Stimulated activated CD4-positive, alpha-beta T cell treated with anti-CD3 and anti-CD28 coated beads, Interleukin-15, amount 100 ng/mL, for 48 hours (primary cell): ENCODE measurements at regions not wholly inside any gene's neighbourhood (a gene's known extent, or its start where the extent isn't known, plus 50 kb on each side); places are given as distances from the start of the nearest gene placed in this dataset.

Experiments used
- DNase-seq, 2 donors: peaks; one replicate each; pipeline ENCODE4 v3.0.0-alpha.2; 2020; ENCODE audit warnings: low read depth in 2 of 2

DNA sequence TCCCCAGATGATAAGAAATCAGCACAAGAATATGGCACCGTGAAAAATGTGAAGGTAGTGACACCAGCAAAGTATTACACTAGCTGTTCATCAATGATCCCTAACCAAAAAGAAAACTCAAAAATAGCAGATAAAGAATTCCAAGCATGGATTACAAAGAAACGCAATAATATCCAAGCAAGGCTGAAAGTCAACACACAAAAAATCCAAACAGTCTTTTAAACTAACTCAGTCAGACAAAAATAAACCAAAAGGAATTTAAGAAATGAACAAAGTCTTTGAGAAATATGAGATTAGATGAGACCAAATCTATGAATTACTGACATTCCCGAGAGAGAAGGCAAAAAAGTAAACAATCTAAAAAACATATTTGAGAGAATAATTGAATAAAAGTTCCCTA lies 976.1 kb upstream of the MAP3K7 start:
- no peak for DNase-seq

DNA sequence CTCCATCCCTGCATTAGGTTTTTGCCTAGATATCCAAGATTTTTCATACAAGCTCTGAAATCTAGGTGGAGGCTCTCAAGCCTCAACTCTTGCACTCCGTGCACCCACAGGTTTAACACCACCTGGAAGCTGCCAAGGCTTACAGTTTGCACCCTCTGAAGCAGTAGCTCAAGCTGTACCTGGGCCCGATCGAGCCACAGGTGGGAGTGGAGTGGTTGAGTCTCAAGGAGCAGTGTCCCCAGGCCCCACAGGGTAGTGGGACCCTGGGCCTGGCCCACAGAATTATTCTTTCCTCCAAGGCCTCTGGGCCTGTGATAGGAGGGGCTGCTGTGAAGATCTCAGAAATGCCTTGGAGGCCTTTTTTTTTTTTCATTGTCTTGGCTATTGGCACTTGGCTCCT lies 973.5 kb upstream of the MAP3K7 start:
- no peak for DNase-seq

DNA sequence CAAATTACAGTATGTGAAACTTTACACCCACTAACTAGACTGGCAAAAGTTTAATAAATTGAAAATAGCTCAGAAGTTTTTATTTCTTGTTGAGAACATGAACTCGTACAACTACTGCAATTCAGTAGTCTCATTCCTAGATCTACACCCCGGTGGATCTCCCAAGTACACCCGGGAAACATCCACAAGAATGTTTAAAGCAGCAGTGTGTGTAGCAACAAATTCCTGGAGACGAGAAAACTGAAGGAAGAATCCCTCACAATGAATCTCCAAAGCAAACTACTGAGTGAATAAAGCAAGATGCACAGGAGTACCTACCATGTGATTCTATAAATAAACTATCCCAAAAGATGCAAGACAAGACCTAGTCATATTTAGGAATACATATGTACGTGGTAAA lies 954.0 kb upstream of the MAP3K7 start:
- DNase-seq, result no peak

DNA sequence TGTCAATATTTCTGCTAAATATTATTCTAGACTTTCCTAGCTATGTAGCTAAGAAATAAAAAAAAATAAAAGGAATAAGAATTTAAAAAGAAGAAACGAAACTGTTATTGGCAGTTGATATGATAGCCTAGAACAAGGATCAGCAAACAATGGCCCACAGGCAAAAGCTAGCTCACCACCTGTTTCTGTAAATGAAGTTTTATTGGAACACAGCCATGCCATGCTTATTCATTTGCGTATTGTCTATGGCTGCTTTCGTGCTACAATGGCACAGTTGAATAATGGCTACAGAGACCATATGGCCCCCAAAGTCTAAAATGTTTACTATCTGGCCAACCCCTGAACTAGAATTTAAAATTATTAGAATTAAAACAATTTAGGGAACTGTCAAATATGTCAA lies 952.6 kb upstream of the MAP3K7 start:
- DNase-seq, result no peak

DNA sequence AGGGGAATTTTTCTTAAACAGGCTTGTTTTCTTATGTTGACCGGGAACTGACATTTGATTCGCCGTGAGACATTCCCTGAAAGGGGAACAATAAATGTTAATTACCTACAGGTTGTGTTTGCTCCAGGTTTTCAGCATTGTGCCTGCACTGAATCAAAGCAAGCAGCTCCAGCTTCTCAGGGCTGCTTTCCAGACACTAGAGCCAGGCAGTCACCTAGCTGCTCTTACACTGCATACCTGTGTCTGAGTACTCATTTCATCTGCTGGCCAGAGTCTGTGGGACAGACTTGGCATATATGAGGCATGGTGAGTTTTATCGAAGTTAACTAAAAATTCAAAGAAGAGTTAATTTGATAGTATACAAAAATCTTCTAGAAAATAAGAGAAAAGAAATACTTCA lies 951.8 kb upstream of the MAP3K7 start:
- DNase-seq, result no peak

DNA sequence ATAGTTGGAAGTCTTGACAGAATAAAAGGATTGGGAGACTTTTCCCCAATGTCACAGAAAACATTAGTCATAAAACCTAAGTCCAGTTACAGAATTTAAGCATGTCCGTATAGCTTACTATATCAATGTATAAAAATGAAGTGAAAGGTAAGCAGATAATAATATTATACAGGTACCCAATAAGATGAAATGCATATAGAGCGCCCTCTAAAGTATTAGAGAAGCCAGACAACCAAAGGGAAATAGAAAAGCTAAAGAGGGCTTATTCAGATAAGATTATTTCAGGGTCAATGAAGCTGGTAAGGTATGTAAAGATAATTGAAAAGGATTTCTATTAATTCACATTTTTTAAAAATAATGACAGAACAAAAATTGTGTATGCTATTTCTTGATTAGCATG lies 947.7 kb upstream of the MAP3K7 start:
- no peak for DNase-seq

DNA sequence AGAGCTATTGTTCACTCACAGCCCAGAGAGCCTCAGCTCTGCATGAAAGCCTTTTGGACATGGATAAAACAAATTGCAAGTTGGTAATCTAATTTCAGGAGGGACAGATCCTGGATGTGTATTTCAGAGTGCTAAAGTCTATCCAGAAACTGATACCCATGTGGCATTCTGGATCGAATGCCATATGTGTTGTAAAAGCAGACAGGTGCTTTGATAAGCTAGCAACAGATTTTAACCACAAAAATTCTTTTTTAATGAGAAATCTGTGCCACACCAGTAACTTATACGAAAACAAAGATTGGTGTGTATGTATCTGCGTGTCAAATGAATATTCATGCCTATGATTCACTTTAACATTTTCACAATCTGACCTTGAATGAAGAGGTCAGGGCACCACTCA lies 936.6 kb upstream of the MAP3K7 start:
- DNase-seq, result no peak

DNA sequence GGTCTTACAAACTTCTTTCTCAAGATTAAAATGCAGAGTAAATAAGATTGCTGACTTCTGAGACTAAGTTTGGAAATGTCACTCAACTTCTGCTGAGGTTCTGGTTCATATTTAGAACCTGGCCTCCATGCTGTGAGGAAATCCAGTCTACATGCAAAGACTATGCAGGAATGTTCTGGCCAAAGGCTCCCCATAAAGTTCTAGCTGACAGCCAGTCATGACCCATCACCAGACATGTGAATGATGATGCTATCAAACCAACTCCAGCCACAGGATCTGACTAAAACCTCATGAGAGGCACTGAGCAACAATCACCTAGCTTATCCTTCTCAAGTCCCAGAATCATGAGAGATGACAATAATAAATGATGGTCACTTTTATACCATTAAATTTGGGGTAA lies 935.1 kb upstream of the MAP3K7 start:
- DNase-seq, result no peak

DNA sequence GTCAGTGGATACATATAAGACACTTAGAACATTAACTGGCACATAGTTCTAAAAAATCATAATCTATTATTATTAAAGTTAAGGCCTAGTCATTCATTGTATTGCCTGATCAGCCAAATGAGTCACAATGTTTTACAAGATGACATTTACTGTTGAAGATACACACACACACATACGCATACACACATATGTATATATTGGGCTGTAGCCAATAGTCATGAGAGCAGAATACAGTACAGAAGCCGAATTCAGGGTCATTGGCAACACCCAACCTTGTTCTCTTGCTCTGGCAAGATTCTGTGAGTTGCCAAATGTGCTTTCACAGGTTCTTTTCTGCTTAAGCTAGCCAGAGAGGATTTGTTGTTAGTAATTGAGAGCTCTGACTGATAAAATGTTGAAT lies 922.8 kb upstream of the MAP3K7 start:
- DNase-seq, result no peak

DNA sequence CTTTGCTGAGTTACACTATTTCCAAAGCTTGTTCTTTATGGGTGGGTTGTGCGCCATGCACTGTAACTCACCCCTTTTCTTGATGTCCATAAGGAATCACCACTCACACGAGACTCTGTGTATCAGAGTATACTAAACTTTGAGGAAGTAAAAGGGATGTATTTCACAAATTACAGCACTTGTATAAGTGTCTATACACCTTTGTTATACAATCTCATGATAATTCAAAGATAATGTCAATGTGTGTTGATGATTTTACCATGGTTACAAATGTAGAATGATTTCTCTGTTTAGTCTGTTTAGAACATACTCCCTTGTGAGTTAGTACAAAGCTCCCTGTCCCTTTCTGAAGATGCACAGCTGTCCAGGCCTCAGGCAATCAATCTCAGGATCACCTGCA lies 922.2 kb upstream of the MAP3K7 start:
- no peak for DNase-seq

DNA sequence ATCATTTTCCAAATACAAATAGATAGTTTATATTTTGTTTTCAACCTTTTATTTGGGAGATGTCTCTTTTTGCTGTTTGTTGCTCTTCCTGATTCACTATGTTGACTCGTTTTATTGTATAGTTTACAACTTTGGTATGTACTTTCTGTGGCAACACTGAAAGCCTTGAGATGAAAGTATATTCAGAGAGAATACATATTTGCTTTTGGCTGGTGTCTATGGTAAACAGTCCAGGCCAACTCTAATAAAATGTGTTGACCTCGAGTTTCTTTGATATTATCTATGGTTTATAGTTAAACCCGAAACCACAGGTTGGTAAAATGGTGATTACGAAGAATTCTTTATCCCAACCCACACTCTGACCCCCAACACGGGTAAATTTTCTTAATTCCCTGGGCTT lies 919.6 kb upstream of the MAP3K7 start:
- DNase-seq, result no peak

DNA sequence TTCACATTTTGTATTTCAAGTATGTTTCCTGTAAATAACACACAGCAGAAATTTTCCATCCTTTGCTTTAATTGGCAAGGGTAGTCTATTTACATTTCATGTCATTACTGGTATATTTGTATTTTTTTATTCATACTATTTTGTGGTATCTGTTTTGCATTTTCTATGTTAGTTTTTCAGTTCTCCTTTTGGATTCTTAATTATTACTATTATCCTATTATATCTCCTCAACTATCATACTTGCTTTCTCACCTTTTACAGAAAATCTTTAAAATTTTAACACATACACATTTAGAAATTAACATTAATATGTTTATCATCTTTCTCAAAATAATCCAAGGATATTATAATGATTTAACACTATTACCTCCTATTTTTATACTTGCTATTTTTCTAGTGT lies 918.3 kb upstream of the MAP3K7 start:
- DNase-seq, result no peak

DNA sequence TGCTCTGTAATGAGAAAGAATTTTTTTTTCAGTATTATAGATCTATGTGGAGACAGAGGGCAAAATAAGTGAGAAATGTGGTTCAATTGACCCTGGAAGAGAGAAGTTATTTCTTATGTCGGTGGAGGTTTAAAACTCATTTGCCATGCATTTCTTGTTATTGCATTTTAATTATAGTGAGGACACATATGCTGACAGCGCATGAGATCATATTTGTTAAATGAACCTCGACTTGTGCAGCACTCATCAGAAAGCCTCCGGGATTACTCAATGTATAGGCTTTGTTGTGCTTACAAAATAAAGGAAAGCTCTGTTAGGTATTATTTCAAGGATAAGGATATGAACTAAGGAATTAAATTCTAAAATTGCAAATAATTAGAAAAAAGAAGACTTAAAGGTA lies 915.1 kb upstream of the MAP3K7 start:
- DNase-seq, result no peak

DNA sequence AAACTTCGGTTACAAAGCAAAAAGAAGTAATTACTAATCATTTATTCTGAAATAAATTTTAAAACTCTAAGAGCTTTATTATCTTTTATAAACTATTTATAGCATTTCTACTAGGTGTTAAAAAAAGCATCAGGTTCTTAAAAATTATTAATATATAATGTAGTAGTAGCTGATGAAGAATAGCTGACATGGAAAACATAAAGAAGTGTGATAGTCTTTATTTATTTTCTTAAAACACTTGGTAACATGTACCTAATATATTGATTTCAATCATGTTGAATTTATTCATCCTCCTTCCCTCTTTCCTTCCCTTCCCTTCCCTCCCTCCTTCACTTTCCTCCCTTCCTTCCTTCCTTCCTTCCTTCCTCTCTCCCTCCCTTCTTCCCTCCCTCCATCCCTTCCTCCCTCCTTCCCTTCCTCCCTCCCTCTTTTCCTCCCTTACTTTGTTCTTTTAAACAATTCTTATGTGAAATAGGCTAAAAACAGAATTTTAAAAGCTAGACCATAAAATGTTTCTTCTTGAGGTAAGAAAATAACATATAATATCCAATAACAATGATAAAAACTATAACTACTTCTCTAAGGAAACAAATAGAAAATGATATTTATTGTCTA lies 913.9 kb upstream of the MAP3K7 start:
- no peak for DNase-seq

DNA sequence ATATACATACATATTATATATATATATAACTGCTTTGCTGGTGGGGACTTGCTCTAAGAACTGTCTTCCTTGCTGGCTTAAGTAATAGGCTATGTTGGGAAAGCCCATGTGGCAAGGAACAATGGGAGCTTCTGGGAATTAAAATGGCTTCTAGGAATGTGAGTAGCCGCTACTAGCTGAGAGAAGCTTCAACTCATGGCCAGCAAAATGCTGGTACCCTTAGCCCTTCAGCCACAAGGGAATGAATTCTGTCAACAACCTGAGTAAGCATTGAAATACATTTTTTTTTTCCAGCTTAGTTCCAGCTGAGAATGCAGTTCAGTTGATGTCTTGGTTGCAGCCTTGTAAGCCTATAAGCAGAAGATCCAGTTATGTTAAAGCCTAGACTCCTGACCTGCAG lies 911.7 kb upstream of the MAP3K7 start:
- no peak for DNase-seq

DNA sequence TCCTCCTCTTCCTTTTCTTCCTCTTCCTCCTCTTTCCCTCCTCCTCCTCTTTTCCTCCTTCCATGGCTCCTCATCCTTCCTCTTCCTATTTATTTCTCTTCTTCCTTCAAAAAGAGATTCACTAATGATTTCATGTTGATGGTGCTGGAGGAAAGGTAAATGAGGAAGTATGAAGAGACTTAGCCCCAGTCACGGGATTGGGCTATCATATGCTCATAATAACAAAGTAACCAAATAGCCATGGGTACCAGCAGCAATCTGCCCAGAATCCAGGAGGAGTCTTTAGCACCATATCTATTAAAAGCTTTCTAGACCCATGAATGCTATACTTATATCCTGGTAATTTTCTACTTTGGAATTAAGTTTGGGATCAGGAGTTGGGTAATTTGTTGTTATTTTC lies 910.9 kb upstream of the MAP3K7 start:
- no peak for DNase-seq

DNA sequence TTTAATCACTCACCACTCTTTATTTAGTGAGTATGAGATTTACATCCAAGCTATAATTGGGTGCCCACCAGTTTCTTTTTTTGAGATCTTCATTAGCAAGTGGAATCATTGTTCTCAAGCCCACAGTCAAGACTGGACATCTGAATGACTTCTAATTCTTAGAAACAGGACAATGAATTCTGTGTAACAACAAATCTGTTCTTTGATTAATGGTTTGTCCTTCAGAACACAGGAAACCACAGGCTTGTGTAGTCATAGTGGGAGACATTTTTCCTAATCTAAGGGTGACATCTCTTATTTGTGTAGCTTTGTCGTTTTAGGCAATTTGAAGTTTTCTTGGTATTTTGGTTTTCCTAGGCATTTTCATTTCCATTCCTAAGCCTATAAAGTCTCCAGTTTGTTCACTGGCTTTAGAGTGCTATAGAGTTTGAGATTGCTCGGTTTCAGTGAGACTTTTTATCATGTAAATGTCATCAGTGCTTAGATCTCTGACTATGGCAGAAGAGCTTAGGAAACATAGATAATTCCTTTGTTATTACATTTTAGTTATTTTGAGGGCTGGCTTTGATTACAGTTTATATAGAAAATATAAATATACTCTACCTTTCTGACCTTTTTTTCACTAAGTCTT lies 903.9 kb upstream of the MAP3K7 start:
- no peak for DNase-seq

DNA sequence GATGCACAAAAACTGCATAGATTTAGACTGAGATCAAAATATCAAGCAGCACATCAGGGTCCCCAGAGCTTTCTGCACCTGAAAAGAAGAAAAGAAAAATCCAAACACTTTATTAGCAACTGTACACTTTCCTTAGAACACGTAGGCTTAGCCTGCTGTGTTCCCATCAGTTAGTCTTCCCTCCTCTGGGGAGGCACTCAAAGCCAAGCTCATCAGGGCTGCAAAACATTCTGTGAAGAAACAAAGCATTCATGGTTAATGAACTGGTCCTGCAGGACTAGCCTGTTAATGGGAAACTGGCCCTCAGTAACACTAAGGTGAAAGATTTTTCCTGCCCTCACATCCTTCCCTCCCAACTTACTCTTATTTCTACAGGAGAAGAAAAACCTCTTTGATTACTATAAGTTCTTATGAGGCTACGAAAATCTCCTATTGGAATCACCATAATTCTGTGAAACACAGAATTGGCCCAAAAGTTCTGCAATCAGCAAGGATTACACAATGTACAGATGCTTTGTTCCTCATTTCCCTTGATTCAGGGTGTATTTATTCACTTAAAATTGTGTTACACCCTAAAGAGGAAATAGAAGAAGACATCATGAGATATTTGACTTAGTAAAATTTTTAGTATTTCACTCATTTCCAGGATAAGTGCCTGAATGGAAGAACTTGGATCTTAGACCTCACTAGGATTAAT lies 901.0 kb upstream of the MAP3K7 start:
- DNase-seq, result no peak

DNA sequence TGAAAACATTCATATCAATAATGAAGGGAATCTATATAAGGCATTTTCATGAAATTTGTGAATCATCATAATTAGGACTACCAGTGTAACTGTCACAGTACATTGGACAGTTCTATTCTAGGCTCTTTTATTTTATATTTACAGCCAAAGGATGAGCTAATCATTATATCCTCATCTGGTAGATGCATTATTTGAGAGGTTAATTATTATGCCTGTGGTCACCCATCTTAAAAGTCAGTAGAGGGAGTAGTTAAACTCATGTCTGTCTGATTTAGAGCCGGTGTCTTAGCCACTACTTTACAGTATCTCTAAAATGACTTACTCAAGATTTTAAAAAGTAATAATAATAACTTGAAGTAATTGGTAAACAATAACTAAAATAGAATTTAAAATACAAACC lies 899.3 kb upstream of the MAP3K7 start:
- no peak for DNase-seq

DNA sequence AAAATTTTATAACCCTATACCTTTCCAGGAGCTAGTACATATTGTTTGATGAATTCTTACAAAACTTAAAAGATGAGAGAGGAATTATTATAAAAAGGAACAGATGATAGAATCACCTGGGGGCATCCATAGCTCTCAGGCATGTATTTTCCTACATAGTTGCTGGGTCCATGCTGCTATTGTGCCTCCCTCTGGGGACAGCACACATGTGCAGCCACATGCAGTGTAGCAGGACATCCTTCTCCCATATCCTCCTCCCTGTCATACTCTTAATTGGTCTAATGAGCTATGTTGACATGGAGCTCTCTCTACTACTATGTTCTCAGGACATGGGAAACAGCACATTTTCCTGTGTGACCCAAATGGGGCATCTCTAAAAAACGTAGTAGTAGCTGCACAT lies 898.2 kb upstream of the MAP3K7 start:
- DNase-seq, result no peak

DNA sequence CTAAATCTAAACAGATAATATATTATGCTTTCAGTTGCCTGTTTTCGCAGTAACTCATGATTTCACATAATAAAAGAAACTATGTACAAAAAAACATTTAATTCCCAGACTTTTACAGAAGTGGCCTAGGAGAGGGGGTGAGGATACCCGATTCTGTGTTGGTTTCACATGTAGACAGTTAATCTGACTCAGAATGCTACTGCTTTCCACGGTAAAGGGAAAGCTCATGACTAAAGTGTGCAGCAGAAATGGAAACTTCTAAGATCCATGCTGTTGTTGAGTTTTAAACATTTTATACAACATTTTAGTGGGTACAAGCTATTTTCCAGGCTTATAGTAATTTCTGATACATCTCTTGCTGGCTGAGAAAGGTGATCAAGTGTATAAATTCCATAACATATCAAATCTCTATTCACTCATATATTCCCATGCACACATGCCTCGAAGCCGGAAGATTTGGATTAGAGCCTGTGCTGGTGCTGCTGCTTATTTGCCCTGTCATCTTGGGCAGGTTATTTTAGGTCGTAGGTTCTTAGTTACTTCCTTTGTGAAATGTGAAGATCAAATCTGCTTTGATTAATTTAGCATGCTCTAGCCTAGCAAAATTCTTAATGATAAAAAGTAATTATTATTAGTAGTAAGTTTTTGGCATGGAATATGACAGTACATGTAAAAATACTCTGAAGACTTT lies 896.7 kb upstream of the MAP3K7 start:
- no peak for DNase-seq

DNA sequence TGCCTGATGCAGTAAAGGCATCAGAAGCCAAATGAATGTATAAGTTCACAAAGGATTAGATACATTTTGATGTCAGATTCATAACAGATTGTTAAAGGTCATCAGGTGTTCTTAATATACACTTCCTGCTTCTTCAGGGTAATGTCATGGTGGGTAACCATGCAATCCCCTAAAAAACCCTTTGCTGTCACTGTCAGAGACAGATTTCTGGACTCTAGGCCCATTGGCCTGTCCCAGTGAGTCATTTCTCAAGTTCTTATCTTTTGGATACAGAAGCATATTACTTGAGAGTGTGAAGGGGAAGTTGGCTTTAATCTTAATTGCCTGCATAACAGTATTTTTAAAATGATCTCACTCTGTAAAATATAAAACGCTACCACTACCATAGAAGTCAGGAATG lies 895.6 kb upstream of the MAP3K7 start:
- no peak for DNase-seq

DNA sequence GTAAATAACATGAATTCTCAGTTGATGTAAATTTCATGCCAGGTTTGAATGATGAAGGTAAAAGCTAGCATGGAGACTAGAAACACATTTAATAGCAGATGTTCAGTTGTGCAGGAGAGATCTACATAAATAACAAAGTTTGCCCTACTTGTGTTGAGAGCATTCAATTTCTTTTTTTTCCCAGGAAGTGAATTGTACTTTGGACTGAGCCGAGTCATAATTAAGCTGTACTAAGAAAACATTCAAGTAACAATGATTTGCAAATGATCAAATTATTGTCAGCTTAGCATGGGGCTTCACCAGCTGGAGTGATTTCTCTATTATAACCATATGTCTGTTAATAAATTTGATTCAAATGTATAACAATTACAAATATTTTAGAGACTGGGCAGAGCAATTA lies 893.5 kb upstream of the MAP3K7 start:
- DNase-seq, result no peak
